ENCODE measurements at regions not wholly inside any gene's neighbourhood (a gene's known extent, or its start where the extent isn't known, plus 50 kb on each side); places are given as distances from the start of the nearest gene placed in this dataset.
A peak's percentile ranks its signal among the peaks of the same experiment; 100 is the strongest.

DNA sequence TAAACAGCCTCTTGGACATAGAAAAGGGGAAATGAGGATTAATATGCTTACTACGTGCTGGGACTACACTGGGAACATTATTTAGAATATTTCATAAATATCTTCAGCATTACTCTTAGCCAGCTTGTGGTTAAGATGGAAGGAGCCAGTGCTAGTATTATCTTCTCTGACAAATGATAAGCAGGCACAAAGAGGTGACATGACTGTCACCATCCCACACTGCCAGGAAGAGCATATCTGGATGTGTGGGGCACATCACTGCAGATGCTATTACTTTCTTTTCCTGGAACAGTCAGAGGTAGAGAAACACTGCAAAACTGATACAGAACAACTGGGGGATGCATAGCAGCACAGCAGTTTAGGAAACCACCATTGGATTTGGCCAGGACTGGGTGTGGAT lies 281.0 kb upstream of the TNC start:
- DNase-seq (ENCODE audit: low read depth) = no peak
- TF ChIP-seq, protein P1, sequence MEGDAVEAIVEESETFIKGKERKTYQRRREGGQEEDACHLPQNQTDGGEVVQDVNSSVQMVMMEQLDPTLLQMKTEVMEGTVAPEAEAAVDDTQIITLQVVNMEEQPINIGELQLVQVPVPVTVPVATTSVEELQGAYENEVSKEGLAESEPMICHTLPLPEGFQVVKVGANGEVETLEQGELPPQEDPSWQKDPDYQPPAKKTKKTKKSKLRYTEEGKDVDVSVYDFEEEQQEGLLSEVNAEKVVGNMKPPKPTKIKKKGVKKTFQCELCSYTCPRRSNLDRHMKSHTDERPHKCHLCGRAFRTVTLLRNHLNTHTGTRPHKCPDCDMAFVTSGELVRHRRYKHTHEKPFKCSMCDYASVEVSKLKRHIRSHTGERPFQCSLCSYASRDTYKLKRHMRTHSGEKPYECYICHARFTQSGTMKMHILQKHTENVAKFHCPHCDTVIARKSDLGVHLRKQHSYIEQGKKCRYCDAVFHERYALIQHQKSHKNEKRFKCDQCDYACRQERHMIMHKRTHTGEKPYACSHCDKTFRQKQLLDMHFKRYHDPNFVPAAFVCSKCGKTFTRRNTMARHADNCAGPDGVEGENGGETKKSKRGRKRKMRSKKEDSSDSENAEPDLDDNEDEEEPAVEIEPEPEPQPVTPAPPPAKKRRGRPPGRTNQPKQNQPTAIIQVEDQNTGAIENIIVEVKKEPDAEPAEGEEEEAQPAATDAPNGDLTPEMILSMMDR (IDR thresholded peaks at IDR 0.05; ENCODE audit: control insufficient read depth, insufficient read depth, low read depth, low read length, missing control alignments) = no peak
- H3K4me3 ChIP-seq (ENCODE audit: control insufficient read depth, low read depth, low read length) = no peak overlapping the region

- TF ChIP-seq, protein P1 (IDR thresholded peaks at IDR 0.05; ENCODE audit: control insufficient read depth, insufficient read depth, low read depth, low read length, missing control alignments) = no peak
- peak; percentile 81 for DNase-seq (ENCODE audit: low read depth)
- H3K4me3 ChIP-seq (ENCODE audit: control insufficient read depth, low read depth, low read length) = no peak overlapping the region
Measured at GRCh38 chr9:115400796-115401195, 282.8 kb upstream of the TNC start.

GRCh38 chr9:115401756-115402327 lies 283.9 kb upstream of the TNC start:
- H3K4me3 ChIP-seq (ENCODE audit: control insufficient read depth, low read depth, low read length) = no peak overlapping the region
- TF ChIP-seq, protein P1 (IDR thresholded peaks at IDR 0.05; ENCODE audit: control insufficient read depth, insufficient read depth, low read depth, low read length, missing control alignments) = no peak
- no peak for DNase-seq (ENCODE audit: low read depth)

DNA sequence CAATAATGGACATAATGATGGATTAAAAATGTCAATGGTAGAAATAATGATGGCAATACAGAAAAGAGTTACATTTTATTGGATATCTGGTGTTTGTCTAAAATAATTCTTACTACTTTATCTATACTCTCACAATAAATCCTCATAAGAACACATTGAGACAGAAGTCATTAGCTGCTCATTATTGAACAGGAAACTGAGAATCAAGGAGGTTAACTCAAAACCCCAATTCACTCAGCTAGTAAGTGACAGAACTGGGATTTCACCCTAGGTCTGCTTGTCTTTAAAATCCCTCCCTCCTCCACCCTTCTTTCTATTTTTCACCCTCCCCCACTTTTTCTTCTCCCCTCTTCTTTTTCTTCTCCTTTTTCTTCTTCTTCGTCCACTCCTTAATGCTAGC lies 285.8 kb upstream of the TNC start:
- TF ChIP-seq, protein P1 (IDR thresholded peaks at IDR 0.05; ENCODE audit: control insufficient read depth, insufficient read depth, low read depth, low read length, missing control alignments) = no peak
- H3K4me3 ChIP-seq (ENCODE audit: control insufficient read depth, low read depth, low read length) = no peak overlapping the region
- DNase-seq (ENCODE audit: low read depth) = no peak

DNA sequence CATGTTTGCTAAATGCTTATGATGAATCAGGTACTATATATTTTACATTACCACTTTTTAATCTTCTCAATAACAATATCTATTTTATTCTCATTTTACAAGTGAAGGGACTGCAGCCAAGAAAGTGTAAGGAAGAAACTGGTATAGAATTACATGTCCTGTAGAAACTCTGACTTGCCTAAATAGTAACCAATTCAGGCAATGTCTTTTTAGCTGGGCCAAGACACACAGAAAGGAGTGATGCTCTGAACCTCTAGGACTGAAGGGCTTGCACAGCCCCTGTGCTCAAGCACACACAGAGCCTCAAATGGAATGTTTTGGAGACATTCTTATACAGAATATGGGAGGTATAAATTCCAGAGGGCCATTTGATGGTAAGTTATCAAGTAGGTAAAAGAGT lies 286.4 kb upstream of the TNC start:
- no peak overlapping the region for H3K4me3 ChIP-seq (ENCODE audit: control insufficient read depth, low read depth, low read length)
- TF ChIP-seq, protein P1 (IDR thresholded peaks at IDR 0.05; ENCODE audit: control insufficient read depth, insufficient read depth, low read depth, low read length, missing control alignments) = no peak
- no peak for DNase-seq (ENCODE audit: low read depth)

- H3K4me3 ChIP-seq (ENCODE audit: control insufficient read depth, low read depth, low read length) = no peak overlapping the region
- TF ChIP-seq, protein P1 (IDR thresholded peaks at IDR 0.05; ENCODE audit: control insufficient read depth, insufficient read depth, low read depth, low read length, missing control alignments) = no peak
- no peak for DNase-seq (ENCODE audit: low read depth)
Measured at GRCh38 chr9:115411516-115411915, 293.6 kb upstream of the TNC start.

Data from AG09309 (cell line).